ENCODE measurements at regions not wholly inside any gene's neighbourhood (a gene's known extent, or its start where the extent isn't known, plus 50 kb on each side); places are given as distances from the start of the nearest gene placed in this dataset.

DNA sequence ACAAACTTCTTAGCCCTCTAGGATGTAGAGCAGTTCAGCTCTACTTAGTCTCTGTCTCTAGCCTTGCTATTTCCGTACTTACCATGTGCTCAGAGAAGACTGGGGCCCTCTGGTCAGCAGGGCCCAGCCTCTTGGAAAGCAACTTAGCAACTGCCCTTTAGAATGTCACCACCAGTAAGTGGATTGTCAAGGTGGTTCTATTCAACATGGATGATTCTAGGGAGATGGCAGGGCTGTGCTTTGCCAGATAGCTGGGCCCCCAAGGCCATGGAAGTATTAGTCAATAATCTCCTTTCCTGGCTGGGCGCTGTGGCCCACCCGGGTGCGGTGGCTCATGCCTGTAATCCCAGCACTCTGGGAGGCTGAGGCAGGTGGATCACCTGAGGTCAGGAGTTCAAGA lies 177.6 kb upstream of the MVB12B start:
- H3K4me3 ChIP-seq (ENCODE audit: low read length): no peak overlapping the region
- H3K4me2 ChIP-seq (ENCODE audit: low read length): no peak overlapping the region
- H3K27me3 ChIP-seq (ENCODE audit: control insufficient read depth, insufficient read depth, low read length): peaks cover 75% of the 10 kb centered on the region
- H3K9ac ChIP-seq (ENCODE audit: low read depth, low read length): no peak overlapping the region
- no peaks in the 10 kb centered on the region for H3K4me1 ChIP-seq (ENCODE audit: control insufficient read depth, insufficient read depth, low read length)
- H3K9me3 ChIP-seq (replicated peaks; ENCODE audit: low read length): no peaks in the 10 kb centered on the region
- H3K36me3 ChIP-seq (ENCODE audit: insufficient read depth, low read length): no peaks in the 10 kb centered on the region

DNA sequence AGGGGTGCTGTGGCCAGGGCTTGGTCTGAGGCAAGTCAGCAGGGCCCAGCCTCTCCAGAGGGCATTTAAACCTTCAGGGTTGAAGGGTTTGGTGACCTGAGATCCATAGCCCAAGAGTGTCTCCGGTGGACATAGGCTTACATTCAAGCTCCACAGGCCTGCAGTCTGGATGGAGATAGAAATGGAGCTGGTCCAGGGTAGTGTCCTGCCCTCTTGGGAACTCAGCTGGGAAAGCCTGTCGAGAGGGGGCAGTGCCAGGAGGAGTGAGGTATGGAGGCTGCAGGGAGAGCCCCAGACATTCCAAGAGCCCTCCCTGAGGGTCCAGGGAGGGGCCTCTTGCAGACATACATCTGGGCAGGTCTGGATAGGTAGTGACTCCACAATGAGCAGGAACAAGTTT lies 177.0 kb upstream of the MVB12B start:
- H3K36me3 ChIP-seq (ENCODE audit: insufficient read depth, low read length): no peaks in the 10 kb centered on the region
- no peaks in the 10 kb centered on the region for H3K4me1 ChIP-seq (ENCODE audit: control insufficient read depth, insufficient read depth, low read length)
- H3K4me3 ChIP-seq (ENCODE audit: low read length): no peak overlapping the region
- H3K27me3 ChIP-seq (ENCODE audit: control insufficient read depth, insufficient read depth, low read length): peaks cover 72% of the 10 kb centered on the region
- H3K9ac ChIP-seq (ENCODE audit: low read depth, low read length): no peak overlapping the region
- H3K9me3 ChIP-seq (replicated peaks; ENCODE audit: low read length): no peaks in the 10 kb centered on the region
- no peak overlapping the region for H3K4me2 ChIP-seq (ENCODE audit: low read length)

DNA sequence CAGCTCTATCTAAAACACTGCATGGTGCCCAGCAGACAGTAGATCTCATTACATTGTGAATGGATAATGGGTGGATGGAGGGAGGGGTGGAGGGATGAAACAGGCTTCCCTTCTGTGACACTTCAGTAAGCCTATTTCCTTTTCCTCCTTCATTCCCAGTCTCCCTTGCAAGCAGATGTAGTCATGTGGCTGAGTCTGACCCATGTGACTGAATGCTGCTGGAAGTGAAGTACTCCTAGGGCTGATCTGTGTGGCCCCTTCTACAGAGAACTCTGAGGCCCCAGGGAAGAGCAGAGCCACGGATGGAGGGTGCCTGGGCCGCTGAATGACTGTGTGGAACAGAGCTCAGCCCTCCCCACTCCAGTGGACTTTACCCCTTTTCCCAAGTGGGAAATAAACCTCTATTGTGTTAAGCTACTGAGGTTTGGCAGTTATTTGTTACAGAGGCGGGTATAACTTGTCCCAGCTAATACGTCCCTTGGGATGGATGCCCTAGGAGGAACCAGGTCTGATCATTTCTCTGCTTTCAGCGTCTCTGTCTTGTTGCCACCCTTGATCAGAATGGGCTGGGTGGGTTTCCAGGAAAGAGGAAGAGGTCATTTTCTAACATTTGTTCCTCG lies 176.1 kb upstream of the MVB12B start:
- Histone ChIP-seq H3K27me3 (ENCODE audit: control insufficient read depth, insufficient read depth, low read length) (peaks cover 67% of the 10 kb centered on the region), H3K36me3 (ENCODE audit: insufficient read depth, low read length) (no peaks in the 10 kb centered on the region), H3K4me2 (ENCODE audit: low read length) (no peak overlapping the region), H3K9me3 (replicated peaks; ENCODE audit: low read length) (no peaks in the 10 kb centered on the region), H3K4me3 (ENCODE audit: low read length) (no peak overlapping the region), H3K9ac (ENCODE audit: low read depth, low read length) (no peak overlapping the region), H3K4me1 (ENCODE audit: control insufficient read depth, insufficient read depth, low read length) (no peaks in the 10 kb centered on the region)

DNA sequence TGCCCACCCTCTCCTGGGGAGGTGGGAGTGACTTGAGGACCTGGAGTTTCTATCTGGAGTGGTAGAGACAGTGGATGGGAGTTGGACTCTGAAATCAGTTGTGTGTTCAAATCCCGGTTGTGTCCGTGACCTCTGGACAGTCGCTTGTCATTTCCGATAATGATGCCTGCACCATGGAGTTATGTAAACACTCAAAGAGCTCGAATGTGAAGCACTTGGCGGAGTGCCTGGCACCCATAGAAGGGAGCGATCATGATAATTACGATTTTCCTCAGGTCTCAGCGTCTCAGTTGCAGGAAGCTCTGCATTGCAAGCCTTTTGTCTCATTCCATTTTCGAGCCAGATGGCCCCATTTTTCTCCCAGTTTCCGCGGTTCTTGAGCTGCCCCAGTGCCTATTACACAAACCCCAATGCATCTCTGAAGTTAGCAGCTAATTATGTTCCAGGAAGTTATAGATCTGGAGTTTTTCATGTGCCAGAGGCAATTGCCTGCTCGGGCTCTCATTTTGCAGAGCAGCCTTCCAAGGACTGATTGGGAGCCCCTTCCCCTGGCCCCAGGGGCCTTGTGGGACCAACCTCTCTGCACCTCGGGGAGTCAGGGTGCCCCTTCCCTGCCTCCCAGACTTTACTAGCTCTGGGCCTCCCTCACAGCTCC lies 175.5 kb upstream of the MVB12B start:
- Histone ChIP-seq H3K9me3 (replicated peaks; ENCODE audit: low read length) (no peaks in the 10 kb centered on the region), H3K4me3 (ENCODE audit: low read length) (no peak overlapping the region), H3K4me1 (ENCODE audit: control insufficient read depth, insufficient read depth, low read length) (no peaks in the 10 kb centered on the region), H3K36me3 (ENCODE audit: insufficient read depth, low read length) (no peaks in the 10 kb centered on the region), H3K9ac (ENCODE audit: low read depth, low read length) (no peak overlapping the region), H3K4me2 (ENCODE audit: low read length) (no peak overlapping the region), H3K27me3 (ENCODE audit: control insufficient read depth, insufficient read depth, low read length) (peaks cover 64% of the 10 kb centered on the region)

DNA sequence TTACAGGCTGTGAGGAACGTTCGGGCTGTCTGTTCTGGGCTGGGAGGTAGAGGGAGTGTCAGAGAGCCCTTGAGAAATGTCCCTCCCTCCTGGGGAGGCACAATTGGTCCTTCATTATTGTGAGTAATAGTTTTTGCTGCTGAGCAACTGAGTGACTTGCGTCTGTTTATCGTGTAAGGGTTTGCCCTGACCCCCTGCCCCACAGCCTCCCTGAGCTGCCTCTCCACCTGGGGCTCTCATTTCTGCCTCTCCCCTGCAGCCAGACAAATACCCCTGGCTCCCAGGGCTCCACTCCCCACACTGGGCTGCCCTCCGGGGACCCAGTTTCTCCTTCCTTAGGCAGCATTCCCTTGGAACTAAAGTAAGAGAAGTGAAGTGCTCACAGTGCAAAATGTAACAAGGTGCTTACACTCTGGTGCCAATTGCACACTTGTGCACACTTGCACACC lies 174.9 kb upstream of the MVB12B start:
- no peak overlapping the region for H3K4me2 ChIP-seq (ENCODE audit: low read length)
- H3K4me1 ChIP-seq (ENCODE audit: control insufficient read depth, insufficient read depth, low read length): no peaks in the 10 kb centered on the region
- H3K4me3 ChIP-seq (ENCODE audit: low read length): no peak overlapping the region
- H3K36me3 ChIP-seq (ENCODE audit: insufficient read depth, low read length): no peaks in the 10 kb centered on the region
- no peaks in the 10 kb centered on the region for H3K9me3 ChIP-seq (replicated peaks; ENCODE audit: low read length)
- no peak overlapping the region for H3K9ac ChIP-seq (ENCODE audit: low read depth, low read length)
- H3K27me3 ChIP-seq (ENCODE audit: control insufficient read depth, insufficient read depth, low read length): peaks cover 64% of the 10 kb centered on the region

DNA sequence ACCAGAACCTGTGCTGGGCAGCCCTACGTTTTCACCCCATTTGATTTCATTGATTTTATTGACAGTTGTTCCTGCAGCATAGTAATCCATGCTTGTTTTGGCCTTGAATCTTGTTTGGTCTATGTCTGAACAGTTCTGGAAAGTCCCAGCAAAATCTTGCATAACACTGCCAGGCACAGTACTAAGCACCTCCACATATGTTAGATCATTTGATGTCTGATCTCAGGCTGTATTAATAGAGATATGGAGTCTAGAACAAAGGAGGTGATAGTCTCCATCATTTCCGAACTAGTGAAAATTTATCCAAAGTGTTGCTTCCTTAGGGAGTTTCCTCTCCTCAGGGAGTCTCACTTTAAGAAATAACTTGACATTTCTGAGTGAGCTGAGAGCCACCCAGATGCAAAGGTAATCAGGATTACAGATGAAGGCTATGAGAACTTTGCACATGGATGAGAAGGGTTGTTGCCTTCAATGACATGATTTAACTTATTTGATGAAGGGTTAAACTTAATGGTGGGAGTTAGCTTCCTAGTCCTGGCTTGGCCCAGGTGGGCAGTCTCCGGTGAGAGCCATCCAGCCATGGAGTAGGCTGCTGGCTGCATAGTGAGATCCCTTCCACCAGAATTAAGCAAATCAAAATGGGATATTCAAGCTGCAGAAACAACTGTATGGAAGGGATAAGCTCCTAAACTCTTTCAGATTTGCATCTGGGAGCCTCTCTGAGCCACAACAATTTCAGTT lies 173.8 kb upstream of the MVB12B start:
- Histone ChIP-seq H3K4me1 (ENCODE audit: control insufficient read depth, insufficient read depth, low read length) (no peaks in the 10 kb centered on the region), H3K4me3 (ENCODE audit: low read length) (no peak overlapping the region), H3K4me2 (ENCODE audit: low read length) (no peak overlapping the region), H3K36me3 (ENCODE audit: insufficient read depth, low read length) (no peaks in the 10 kb centered on the region), H3K27me3 (ENCODE audit: control insufficient read depth, insufficient read depth, low read length) (peaks cover 64% of the 10 kb centered on the region), H3K9ac (ENCODE audit: low read depth, low read length) (no peak overlapping the region), H3K9me3 (replicated peaks; ENCODE audit: low read length) (no peaks in the 10 kb centered on the region)

DNA sequence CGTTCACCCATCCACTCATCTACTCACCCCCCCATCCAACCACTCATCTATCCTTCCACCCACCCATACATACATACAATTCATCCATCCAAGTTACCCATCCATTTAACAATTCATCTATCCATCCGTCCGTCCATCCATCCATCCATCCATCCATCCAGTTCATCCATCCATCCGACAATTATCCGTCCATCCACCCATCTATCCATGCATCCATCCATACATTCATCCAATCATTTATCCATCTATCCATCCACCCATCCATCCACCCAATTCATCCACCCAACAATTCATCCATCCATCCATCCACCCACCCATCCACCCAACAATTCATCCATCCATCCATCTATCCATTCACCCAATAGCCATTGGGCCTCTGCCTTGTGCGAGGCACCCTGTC lies 173.2 kb upstream of the MVB12B start:
- Histone ChIP-seq H3K4me1 (ENCODE audit: control insufficient read depth, insufficient read depth, low read length) (no peaks in the 10 kb centered on the region), H3K9ac (ENCODE audit: low read depth, low read length) (no peak overlapping the region), H3K9me3 (replicated peaks; ENCODE audit: low read length) (no peaks in the 10 kb centered on the region), H3K27me3 (ENCODE audit: control insufficient read depth, insufficient read depth, low read length) (peaks cover 64% of the 10 kb centered on the region), H3K4me2 (ENCODE audit: low read length) (no peak overlapping the region), H3K36me3 (ENCODE audit: insufficient read depth, low read length) (no peaks in the 10 kb centered on the region), H3K4me3 (ENCODE audit: low read length) (no peak overlapping the region)

DNA sequence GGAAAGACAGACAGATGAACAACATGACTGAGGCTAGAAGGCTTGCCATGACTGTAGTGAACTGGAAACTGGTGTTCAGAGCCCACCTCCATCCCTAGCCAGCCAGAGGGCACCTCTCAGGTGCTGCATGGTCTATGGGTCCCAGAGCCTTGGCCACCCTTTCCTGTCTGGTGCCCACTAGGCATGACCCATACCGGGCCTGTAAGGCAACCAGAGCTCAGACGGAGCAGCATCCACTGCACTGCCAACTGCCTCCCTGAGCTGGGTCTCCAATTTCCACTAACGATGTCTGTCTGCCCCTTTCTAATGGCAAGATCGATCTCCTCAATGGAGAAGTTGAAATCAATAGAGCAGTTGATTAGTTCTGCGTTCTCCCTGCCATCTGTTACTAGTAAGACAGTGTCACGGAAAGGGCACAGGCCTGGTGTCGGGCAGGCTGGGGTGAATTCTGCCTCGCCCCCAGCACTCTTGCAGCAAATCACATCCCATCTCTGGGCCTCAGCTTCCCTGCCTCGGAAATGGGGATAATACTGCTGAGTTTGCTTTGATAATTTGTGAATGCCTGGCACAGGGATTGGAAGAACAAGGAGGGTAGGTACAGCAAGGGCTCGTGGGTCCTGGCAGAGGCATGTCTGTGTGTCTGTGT lies 172.3 kb upstream of the MVB12B start:
- no peaks in the 10 kb centered on the region for H3K4me1 ChIP-seq (ENCODE audit: control insufficient read depth, insufficient read depth, low read length)
- peaks cover 65% of the 10 kb centered on the region for H3K27me3 ChIP-seq (ENCODE audit: control insufficient read depth, insufficient read depth, low read length)

DNA sequence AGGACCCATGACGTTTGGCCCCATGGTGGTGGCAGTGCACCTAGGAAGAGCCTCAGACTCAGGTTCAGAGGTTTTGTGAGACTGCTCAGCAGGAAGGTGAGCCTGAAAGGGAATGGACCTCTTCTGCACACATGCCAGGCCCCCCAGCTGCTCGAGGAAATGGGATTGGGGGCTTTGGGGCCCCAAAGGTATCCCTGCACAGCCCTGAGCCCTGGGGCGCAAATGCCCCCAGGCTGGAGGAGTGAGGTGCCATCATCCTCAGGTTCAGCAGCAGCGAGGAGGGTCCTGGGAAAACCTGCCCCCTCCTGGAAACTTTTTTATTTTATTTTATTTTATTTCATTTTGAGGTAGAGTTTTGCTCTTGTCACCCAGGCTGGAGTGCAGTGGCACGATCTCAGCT lies 171.8 kb upstream of the MVB12B start:
- Histone ChIP-seq H3K4me2 (ENCODE audit: low read length) (no peak overlapping the region), H3K9ac (ENCODE audit: low read depth, low read length) (no peak overlapping the region), H3K27me3 (ENCODE audit: control insufficient read depth, insufficient read depth, low read length) (peaks cover 71% of the 10 kb centered on the region), H3K4me3 (ENCODE audit: low read length) (no peak overlapping the region), H3K36me3 (ENCODE audit: insufficient read depth, low read length) (no peaks in the 10 kb centered on the region), H3K9me3 (replicated peaks; ENCODE audit: low read length) (no peaks in the 10 kb centered on the region), H3K4me1 (ENCODE audit: control insufficient read depth, insufficient read depth, low read length) (no peaks in the 10 kb centered on the region)

More for the DNA sequence above, 172.3 kb upstream of the MVB12B start:
- no peaks in the 10 kb centered on the region for H3K36me3 ChIP-seq (ENCODE audit: insufficient read depth, low read length)
- H3K4me2 ChIP-seq (ENCODE audit: low read length): no peak overlapping the region
- H3K4me3 ChIP-seq (ENCODE audit: low read length): no peak overlapping the region
- no peak overlapping the region for H3K9ac ChIP-seq (ENCODE audit: low read depth, low read length)
- H3K9me3 ChIP-seq (replicated peaks; ENCODE audit: low read length): no peaks in the 10 kb centered on the region

DNA sequence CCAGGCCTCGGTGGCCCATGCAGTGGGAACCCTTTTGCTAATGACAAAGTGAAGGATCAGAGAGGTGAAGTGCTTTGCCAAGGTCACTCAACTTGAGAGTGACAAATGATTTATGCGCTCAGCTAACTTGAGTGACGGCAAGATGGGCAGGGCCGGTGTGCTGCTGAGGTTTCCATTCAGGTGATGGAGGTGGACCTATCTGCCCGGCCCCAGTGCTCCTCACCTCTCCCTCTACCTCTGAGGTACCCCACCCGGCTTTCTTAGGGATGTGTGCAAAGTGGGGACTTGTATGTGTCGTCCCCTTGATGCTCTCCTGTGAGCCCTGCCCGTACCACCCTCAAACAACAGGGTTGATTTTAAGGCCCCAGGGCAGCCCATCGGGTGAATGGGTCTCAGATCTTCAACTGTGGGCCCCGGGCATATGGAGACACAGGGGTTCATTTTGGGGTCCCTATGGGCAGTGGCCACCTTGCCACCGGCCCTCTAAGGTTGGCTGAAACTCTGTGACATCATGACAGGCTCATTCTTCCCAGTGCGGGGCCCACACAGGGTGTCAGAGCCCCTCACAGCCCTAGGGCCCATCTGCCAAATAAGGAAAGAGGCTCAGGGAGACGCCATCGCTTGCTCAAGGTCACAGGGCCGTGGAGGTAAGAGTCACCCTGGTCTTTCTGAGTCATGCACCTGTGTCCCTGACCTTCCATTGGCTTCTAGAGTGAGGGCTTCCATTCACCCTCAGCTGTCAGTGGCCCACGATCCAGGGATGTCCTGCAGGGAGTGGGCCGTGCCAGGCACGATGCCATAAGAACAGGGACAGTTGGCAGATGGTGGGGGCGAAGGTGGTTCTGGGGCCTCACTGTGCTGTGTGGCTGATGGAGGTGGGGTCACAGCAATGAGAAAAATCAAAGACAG lies 170.6 kb upstream of the MVB12B start:
- no peaks in the 10 kb centered on the region for H3K36me3 ChIP-seq (ENCODE audit: insufficient read depth, low read length)
- H3K4me2 ChIP-seq (ENCODE audit: low read length): no peak overlapping the region
- peaks cover 70% of the 10 kb centered on the region for H3K27me3 ChIP-seq (ENCODE audit: control insufficient read depth, insufficient read depth, low read length)

DNA sequence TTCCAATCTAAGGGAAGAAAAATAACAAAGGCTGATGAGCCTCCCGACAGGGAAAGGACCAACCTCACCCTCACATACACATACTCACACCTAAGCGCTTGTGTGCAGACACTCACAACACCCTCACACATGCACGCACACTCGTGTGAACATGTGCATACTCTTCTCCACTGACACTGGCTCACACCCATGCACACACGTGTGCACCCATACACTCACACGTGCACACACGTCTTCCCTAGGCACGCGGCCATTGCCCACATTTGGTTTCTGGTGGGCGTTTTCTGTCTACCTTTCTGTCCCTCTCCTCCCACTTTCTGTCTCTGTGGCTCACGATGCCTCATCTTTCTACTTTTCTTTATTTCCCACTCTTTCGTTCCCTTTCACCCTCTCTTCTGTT lies 169.7 kb upstream of the MVB12B start:
- Histone ChIP-seq H3K4me1 (ENCODE audit: control insufficient read depth, insufficient read depth, low read length) (no peaks in the 10 kb centered on the region), H3K27me3 (ENCODE audit: control insufficient read depth, insufficient read depth, low read length) (peaks cover 64% of the 10 kb centered on the region), H3K36me3 (ENCODE audit: insufficient read depth, low read length) (no peaks in the 10 kb centered on the region), H3K9ac (ENCODE audit: low read depth, low read length) (no peak overlapping the region), H3K9me3 (replicated peaks; ENCODE audit: low read length) (no peaks in the 10 kb centered on the region), H3K4me3 (ENCODE audit: low read length) (no peak overlapping the region), H3K4me2 (ENCODE audit: low read length) (no peak overlapping the region)

More for the DNA sequence above, 170.6 kb upstream of the MVB12B start:
- H3K4me3 ChIP-seq (ENCODE audit: low read length): no peak overlapping the region
- no peaks in the 10 kb centered on the region for H3K4me1 ChIP-seq (ENCODE audit: control insufficient read depth, insufficient read depth, low read length)
- H3K9me3 ChIP-seq (replicated peaks; ENCODE audit: low read length): no peaks in the 10 kb centered on the region
- H3K9ac ChIP-seq (ENCODE audit: low read depth, low read length): no peak overlapping the region
